ENCODE measurements at regions not wholly inside any gene's neighbourhood (a gene's known extent, or its start where the extent isn't known, plus 50 kb on each side); places are given as distances from the start of the nearest gene placed in this dataset.

DNA sequence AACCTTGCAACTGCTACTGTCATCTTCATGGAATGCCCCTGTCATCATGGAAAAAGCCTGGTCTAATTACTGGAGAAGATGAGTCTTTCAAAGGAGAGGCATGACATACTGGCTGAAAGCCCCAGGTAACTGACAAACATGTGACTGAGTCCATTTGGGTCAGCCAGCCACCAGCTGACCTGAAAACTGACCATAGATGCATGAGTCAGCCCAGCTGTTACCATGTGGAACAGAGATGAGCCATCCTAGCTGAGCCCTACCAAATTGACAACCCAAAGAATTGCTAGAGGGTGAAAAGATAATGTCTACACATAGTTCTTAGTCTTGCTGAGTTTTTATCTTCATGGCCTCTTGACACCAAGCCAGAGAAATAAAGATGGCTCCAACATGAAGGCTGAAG lies 311.8 kb downstream of the UTP18 start:
- DNase-seq = no peak
